T47D (cell line): ENCODE measurements at regions not wholly inside any gene's neighbourhood (a gene's known extent, or its start where the extent isn't known, plus 50 kb on each side); places are given as distances from the start of the nearest gene placed in this dataset.

Experiments used
- DNase-seq, 2 experiments: peaks; one replicate each; pipeline versions ENCODE4 v3.0.0 to v3.0.0-alpha.2; 2011 to 2012; ENCODE audit warnings: low read depth in 1 of 2, low spot score in 1 of 2
- JUND ChIP-seq: IDR thresholded peaks from 2 replicates; pipeline ENCODE4 v1.6.1; 2012; ENCODE audit warnings: low read depth
- in situ Hi-C: cut with HindIII; loops from 2 replicates; pipeline ENCODE4 v1.10.0; 2016; ENCODE audit warnings: low sequenced_read_pairs, low pct_unique_long_range_greater_than_20kb

GRCh38 chr6:91804981-91805380 is 1218.1 kb upstream of the MAP3K7 start:
- in situ Hi-C loops, result no loop called here

GRCh38 chr6:91802431-91802830 is 1215.6 kb upstream of the MAP3K7 start:
- TF ChIP-seq JUND, result no peak
- in situ Hi-C loops, result no loop called here
- DNase-seq, result no peak

More at GRCh38 chr6:91804981-91805380, 1218.1 kb upstream of the MAP3K7 start:
- TF ChIP-seq JUND, result no peak
- DNase-seq, result no peak

DNA sequence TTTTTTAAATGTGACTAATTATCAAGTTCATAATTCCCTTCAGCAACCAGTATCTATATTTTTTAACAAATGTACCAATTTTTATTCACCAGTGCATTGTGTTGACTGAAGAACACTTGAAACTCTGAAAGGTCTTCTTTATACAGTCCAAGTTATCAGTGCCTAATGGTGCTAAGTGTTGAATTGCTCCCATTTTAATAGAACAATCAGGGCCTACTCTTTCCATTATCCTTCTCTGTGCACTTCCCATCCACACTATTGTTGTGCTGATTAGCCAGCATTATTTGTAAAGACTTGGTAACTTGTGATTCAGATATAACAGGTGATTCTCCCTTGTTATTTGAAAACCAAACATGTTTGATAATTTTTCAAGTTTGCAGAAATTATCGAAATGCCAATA is 1209.7 kb upstream of the MAP3K7 start:
- in situ Hi-C loops, result no loop called here
- TF ChIP-seq JUND, result no peak
- no peak for DNase-seq

GRCh38 chr6:91788501-91788900 is 1201.6 kb upstream of the MAP3K7 start:
- TF ChIP-seq JUND, result no peak
- in situ Hi-C loops, result no loop called here
- no peak for DNase-seq

DNA sequence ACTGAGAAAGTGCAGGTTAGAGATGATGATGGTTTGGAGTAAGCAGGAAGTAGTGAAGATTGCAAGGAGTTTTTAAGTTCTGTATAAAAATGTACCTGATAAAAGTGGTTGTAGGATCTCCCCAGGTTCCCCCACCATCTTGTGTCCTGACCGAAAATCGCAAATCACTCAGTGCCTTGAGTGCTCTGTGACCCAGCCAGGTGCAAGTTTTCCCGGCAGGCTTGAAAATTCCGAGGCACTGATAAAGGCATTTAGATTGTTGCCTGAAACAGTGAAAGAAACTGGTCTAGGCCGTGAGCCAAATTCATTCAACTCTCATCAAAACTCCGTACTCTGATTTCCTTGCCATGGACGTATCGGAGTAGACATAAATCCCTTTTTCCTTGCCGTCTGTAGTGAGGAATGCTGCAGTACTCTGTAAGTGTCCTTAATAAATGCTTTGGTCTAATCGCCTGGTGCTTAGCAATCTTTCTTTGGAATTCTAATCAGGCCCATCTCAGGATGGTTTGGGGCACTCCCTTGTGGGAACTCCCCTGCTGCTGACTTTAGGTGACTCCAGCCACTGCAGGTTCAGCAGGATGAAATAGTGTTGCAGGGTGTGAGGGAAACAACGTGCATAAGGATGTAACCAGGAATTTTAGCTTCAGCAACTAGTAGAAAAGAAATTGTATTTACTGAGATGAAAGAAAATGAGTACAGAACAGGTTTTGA is 1199.8 kb upstream of the MAP3K7 start:
- DNase-seq, result no peak
- no peak for TF ChIP-seq JUND
- in situ Hi-C loops, result no loop called here

- in situ Hi-C loops, result no loop called here
- no peak for DNase-seq
- TF ChIP-seq JUND, result no peak
Measured at GRCh38 chr6:91782802-91783201, 1195.9 kb upstream of the MAP3K7 start.

DNA sequence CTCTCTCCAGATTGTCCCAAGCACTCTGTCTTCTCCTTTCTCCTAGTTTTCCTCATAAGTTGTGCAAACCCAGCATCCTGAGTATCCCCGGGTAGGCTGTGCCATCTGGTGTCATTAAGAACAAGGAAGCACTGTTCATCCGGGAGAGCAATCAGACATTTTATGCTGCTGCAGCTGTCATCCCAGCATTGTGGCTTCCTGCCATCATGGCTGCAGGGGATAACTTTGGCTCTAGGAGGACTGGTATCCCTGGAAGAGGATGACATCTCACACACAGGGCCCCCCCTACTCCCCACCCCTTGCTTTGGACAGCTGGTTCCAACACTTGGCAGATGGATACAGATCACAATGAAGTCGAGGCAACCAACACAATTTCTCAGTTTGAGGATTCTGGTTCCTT is 1195.1 kb upstream of the MAP3K7 start:
- DNase-seq, result peak in 1 of 2 experiments; percentile 10
- TF ChIP-seq JUND, result no peak
- in situ Hi-C loops, result no loop called here

DNA sequence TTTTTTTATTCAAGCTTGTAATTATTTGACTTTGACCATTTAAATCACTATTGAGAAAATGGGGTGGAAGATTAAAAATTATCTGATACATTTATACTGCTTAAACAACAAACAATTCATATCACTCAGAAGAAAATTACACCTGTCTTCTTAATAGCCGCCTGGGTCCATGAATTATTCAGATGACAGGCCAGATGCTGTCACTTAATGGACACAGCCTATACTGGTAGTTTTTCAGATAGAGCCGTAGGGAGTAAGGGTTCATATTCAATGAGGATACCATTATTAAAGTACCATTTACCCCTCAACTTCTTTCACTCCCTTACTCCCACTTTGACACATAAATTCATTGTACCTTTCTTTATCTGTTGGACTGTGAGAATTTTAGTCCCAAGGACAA is 1193.4 kb upstream of the MAP3K7 start:
- DNase-seq, result no peak
- TF ChIP-seq JUND, result no peak
- in situ Hi-C loops, result no loop called here

- DNase-seq, result no peak
- in situ Hi-C loops, result no loop called here
- TF ChIP-seq JUND, result no peak
Measured at GRCh38 chr6:91761621-91762020, 1174.7 kb upstream of the MAP3K7 start.

DNA sequence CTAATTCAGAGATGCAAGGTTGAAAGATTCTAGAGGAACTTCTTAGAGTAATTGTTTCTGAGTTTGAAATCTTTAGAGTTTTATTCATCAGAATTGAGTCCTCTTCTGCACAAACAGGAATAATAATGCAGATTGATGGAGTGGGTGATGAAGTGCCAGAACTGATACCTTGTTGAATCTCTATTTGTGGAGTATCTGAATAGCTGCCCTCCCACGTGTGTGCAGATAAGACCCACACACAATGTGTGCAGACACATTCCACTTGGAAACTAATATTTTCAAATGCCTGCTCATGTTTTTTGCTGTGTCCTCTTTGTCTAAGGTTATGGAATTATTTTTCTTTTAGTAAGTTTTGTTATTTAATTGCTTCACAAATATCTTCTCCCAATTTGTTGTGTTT is 1167.8 kb upstream of the MAP3K7 start:
- DNase-seq, result no peak
- in situ Hi-C loops, result no loop called here
- no peak for TF ChIP-seq JUND

DNA sequence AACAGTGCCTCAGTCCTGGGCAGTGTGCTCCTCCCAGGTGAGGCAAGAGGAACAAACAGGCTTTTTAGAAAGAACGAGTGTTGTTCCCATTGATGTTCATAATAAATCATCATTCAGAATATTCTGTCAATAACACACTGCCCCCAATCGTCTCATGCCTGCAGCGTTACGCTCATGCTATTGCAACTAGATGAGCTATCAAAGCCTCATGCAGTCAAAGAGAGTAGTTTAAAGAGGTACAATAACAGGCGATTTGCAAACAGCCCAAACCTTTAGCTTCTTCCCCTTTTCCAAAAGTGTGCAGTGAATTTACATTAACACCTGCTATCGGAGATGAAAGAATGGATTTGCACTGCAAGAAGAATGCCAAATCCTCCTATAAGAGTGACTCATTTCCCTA is 1164.7 kb upstream of the MAP3K7 start:
- peak in 1 of 2 experiments; percentile 8 for DNase-seq
- no peak for TF ChIP-seq JUND
- in situ Hi-C loops, result no loop called here

DNA sequence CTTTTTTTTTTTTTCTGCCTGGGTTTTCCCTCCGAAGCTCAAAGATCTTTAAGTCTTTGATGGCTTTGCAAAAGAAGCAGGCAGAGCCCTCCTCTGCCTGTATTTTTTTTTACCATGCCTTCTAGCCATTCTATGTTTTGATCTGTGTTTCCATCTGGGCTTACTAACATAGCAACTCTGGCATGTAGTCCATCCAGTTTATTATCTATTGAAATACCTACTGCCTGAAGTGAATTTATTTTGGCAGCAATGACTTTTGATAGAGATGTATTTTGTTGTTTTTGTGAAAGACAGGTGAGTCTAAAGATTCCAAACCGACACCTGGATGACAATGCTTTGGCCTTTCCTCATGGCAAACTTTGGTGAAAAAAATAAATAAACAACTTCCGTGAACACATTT is 1157.7 kb upstream of the MAP3K7 start:
- DNase-seq, result peak in 1 of 2 experiments; percentile 70
- peak; percentile 90; the same call in 1 of the 2 replicates for TF ChIP-seq JUND
- in situ Hi-C loops, result no loop called here

DNA sequence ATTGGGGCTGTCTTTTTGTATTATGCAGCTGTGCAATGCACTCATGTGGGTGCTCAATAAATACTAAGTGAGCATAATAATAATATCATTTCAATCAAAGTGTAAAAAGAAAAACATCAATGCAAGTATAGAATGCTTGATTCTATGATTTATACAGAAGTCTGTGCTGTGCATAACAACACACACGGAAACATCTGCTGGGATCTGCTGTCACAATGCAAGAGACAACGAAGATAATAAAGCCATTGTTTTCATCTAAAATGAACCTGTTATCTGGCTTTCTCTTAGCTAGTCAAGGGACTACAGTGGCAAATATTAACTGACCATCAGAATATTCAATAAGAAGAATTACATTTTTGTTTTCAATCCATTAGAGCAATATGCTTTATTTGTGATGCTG is 1156.9 kb upstream of the MAP3K7 start:
- no peak for TF ChIP-seq JUND
- in situ Hi-C loops, result no loop called here
- DNase-seq, result no peak

- TF ChIP-seq JUND, result no peak
Measured at GRCh38 chr6:91731939-91732338, 1145.1 kb upstream of the MAP3K7 start.

DNA sequence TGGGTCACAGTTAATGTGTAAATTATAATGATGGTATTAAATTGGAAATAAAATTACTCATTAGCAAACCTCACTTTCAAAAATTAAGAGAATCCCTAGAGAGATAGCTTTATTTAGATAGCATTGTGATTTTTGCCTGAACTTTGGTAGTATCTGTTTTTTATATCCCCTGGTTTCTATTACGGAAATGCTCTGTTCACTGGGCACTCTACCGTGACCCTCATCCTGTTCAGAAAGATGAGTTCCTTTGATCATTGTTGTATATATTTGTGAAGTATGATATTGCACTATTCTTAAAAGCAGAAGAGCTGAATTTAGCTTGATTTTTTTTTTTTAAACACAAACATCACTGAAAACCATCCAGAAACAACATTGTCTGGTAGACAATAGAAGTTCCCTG is 1143.8 kb upstream of the MAP3K7 start:
- in situ Hi-C loops, result no loop called here
- no peak for TF ChIP-seq JUND
- DNase-seq, result no peak

More at GRCh38 chr6:91731939-91732338, 1145.1 kb upstream of the MAP3K7 start:
- DNase-seq, result no peak
- in situ Hi-C loops, result no loop called here
